ENCODE measurements at regions not wholly inside any gene's neighbourhood (a gene's known extent, or its start where the extent isn't known, plus 50 kb on each side); places are given as distances from the start of the nearest gene placed in this dataset.

DNA sequence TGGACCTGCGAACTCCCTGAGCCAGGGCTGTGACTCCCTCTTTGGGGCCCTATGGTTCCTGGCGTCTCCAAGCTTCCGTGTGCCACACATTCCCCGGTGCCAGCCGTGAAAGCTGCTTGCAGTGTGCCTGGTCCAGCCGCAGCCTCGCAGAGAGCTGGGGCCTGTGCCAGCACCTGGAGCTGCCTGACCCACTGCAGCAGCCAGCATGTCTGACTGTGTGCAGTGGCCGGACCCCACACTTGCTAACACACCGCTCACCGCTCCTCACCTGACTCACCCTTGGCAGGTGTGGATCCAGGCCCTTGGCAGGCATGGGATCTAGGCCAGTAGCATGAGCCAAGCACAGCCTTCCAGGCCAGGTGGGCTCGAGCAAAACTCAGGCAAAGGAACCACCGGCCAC lies 227.5 kb downstream of the OTOR start:
- H3K4me2 ChIP-seq (ENCODE audit: low read length) = no peak overlapping the region
- no peaks in the 10 kb centered on the region for H3K79me2 ChIP-seq (ENCODE audit: insufficient read depth, low read length)
- Mint-ChIP-seq H3K4me3 (ENCODE audit: unreplicated experiment) (no peak overlapping the region), H3K36me3 (ENCODE audit: low read depth, unreplicated experiment) (no peaks in the 10 kb centered on the region), H3K9me3 (ENCODE audit: unreplicated experiment) (peaks cover 2% of the 10 kb centered on the region), H3K27me3 (ENCODE audit: low read depth, unreplicated experiment) (peaks cover 2% of the 10 kb centered on the region), H3K4me1 (ENCODE audit: low read depth, unreplicated experiment) (no peaks in the 10 kb centered on the region), H3K27ac (ENCODE audit: unreplicated experiment) (no peak overlapping the region)
- no peaks in the 10 kb centered on the region for H3K36me3 ChIP-seq (ENCODE audit: insufficient read depth, low read length)
- TF ChIP-seq, protein P1, sequence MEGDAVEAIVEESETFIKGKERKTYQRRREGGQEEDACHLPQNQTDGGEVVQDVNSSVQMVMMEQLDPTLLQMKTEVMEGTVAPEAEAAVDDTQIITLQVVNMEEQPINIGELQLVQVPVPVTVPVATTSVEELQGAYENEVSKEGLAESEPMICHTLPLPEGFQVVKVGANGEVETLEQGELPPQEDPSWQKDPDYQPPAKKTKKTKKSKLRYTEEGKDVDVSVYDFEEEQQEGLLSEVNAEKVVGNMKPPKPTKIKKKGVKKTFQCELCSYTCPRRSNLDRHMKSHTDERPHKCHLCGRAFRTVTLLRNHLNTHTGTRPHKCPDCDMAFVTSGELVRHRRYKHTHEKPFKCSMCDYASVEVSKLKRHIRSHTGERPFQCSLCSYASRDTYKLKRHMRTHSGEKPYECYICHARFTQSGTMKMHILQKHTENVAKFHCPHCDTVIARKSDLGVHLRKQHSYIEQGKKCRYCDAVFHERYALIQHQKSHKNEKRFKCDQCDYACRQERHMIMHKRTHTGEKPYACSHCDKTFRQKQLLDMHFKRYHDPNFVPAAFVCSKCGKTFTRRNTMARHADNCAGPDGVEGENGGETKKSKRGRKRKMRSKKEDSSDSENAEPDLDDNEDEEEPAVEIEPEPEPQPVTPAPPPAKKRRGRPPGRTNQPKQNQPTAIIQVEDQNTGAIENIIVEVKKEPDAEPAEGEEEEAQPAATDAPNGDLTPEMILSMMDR (IDR thresholded peaks at IDR 0.05; ENCODE audit: insufficient read depth, low read depth, low read length) = no peak
- no peak for TF ChIP-seq EZH2 (IDR thresholded peaks at IDR 0.05; ENCODE audit: insufficient read depth, low read length)
- no peak overlapping the region for H3K9ac ChIP-seq (ENCODE audit: low read length)
- no peak for FAIRE-seq
- no peaks in the 10 kb centered on the region for H3K4me1 ChIP-seq (ENCODE audit: insufficient read depth, low read length)
- DNase-seq (ENCODE audit: low read depth) = no peak
- no peaks in the 10 kb centered on the region for H3K9me3 ChIP-seq (ENCODE audit: insufficient read depth, low read depth, low read length)
- no peak overlapping the region for H2AFZ ChIP-seq (ENCODE audit: low read depth, low read length)
- H3K27me3 ChIP-seq (ENCODE audit: insufficient read depth, low read length) = no peaks in the 10 kb centered on the region
- H4K20me1 ChIP-seq (ENCODE audit: insufficient read depth, low read length) = no peaks in the 10 kb centered on the region
- H3K4me3 ChIP-seq (ENCODE audit: insufficient read depth, low read depth, low read length) = no peak overlapping the region
- no peak overlapping the region for H3K27ac ChIP-seq (ENCODE audit: low read depth, low read length)

DNA sequence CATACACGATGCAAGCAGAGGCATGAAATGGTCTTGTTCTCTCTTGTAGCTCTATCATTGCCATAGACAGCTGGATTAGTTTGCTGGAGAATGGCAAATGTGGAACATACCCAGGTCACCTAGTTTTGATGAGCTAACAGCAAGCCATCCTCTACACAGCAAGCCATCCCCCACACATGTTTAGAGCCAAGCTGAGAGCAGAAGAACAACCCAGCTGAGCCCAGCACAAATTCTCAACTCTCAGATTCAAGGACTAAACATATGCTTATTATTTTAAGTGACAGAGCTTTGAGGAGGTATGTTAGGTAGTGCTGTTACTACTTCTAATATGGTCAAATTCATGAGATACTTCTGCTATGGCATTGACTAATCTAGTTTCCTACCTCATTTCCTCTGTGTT lies 230.3 kb downstream of the OTOR start:
- H3K4me1 ChIP-seq (ENCODE audit: insufficient read depth, low read length) = no peaks in the 10 kb centered on the region
- no peaks in the 10 kb centered on the region for H3K27me3 ChIP-seq (ENCODE audit: insufficient read depth, low read length)
- H3K4me3 ChIP-seq (ENCODE audit: insufficient read depth, low read depth, low read length) = no peak overlapping the region
- FAIRE-seq (no peak), DNase-seq (ENCODE audit: low read depth) (no peak)
- H3K9me3 ChIP-seq (ENCODE audit: insufficient read depth, low read depth, low read length) = no peaks in the 10 kb centered on the region
- H3K27ac Mint-ChIP-seq (ENCODE audit: unreplicated experiment) = no peak overlapping the region
- H3K79me2 ChIP-seq (ENCODE audit: insufficient read depth, low read length) = no peaks in the 10 kb centered on the region
- peaks cover 2% of the 10 kb centered on the region for H3K27me3 Mint-ChIP-seq (ENCODE audit: low read depth, unreplicated experiment)
- no peaks in the 10 kb centered on the region for H3K36me3 ChIP-seq (ENCODE audit: insufficient read depth, low read length)
- no peak overlapping the region for H3K9ac ChIP-seq (ENCODE audit: low read length)
- H3K4me2 ChIP-seq (ENCODE audit: low read length) = no peak overlapping the region
- TF ChIP-seq, protein P1 (IDR thresholded peaks at IDR 0.05; ENCODE audit: insufficient read depth, low read depth, low read length) = no peak
- TF ChIP-seq EZH2 (IDR thresholded peaks at IDR 0.05; ENCODE audit: insufficient read depth, low read length) = no peak
- no peaks in the 10 kb centered on the region for H4K20me1 ChIP-seq (ENCODE audit: insufficient read depth, low read length)
- H3K9me3 Mint-ChIP-seq (ENCODE audit: unreplicated experiment) = peaks cover 2% of the 10 kb centered on the region
- H3K36me3 Mint-ChIP-seq (ENCODE audit: low read depth, unreplicated experiment) = no peaks in the 10 kb centered on the region
- H3K4me3 Mint-ChIP-seq (ENCODE audit: unreplicated experiment) = no peak overlapping the region
- no peak overlapping the region for H2AFZ ChIP-seq (ENCODE audit: low read depth, low read length)
- H3K4me1 Mint-ChIP-seq (ENCODE audit: low read depth, unreplicated experiment) = no peaks in the 10 kb centered on the region
- no peak overlapping the region for H3K27ac ChIP-seq (ENCODE audit: low read depth, low read length)

GRCh38 chr20:16982091-16982726 lies 234.1 kb downstream of the OTOR start:
- no peaks in the 10 kb centered on the region for H3K27me3 Mint-ChIP-seq (ENCODE audit: low read depth, unreplicated experiment)
- Histone ChIP-seq H3K36me3 (ENCODE audit: insufficient read depth, low read length) (no peaks in the 10 kb centered on the region), H4K20me1 (ENCODE audit: insufficient read depth, low read length) (no peaks in the 10 kb centered on the region), H3K4me3 (ENCODE audit: insufficient read depth, low read depth, low read length) (no peak overlapping the region), H3K27me3 (ENCODE audit: insufficient read depth, low read length) (no peaks in the 10 kb centered on the region), H3K4me1 (ENCODE audit: insufficient read depth, low read length) (no peaks in the 10 kb centered on the region), H2AFZ (ENCODE audit: low read depth, low read length) (no peak overlapping the region), H3K4me2 (ENCODE audit: low read length) (no peak overlapping the region), H3K9ac (ENCODE audit: low read length) (no peak overlapping the region), H3K9me3 (ENCODE audit: insufficient read depth, low read depth, low read length) (no peaks in the 10 kb centered on the region), H3K79me2 (ENCODE audit: insufficient read depth, low read length) (no peaks in the 10 kb centered on the region), H3K27ac (ENCODE audit: low read depth, low read length) (no peak overlapping the region)
- H3K27ac Mint-ChIP-seq (ENCODE audit: unreplicated experiment) = no peak overlapping the region
- DNase-seq (ENCODE audit: low read depth) = no peak
- TF ChIP-seq, protein P1 (IDR thresholded peaks at IDR 0.05; ENCODE audit: insufficient read depth, low read depth, low read length) = no peak
- no peak for TF ChIP-seq EZH2 (IDR thresholded peaks at IDR 0.05; ENCODE audit: insufficient read depth, low read length)
- FAIRE-seq = no peak
- H3K9me3 Mint-ChIP-seq (ENCODE audit: unreplicated experiment) = peaks cover 2% of the 10 kb centered on the region
- H3K4me1 Mint-ChIP-seq (ENCODE audit: low read depth, unreplicated experiment) = no peaks in the 10 kb centered on the region
- H3K36me3 Mint-ChIP-seq (ENCODE audit: low read depth, unreplicated experiment) = no peaks in the 10 kb centered on the region
- H3K4me3 Mint-ChIP-seq (ENCODE audit: unreplicated experiment) = no peak overlapping the region
